A549 (cell line): ENCODE measurements at regions not wholly inside any gene's neighbourhood (a gene's known extent, or its start where the extent isn't known, plus 50 kb on each side); places are given as distances from the start of the nearest gene placed in this dataset.
A peak's percentile ranks its signal among the peaks of the same experiment; 100 is the strongest.

Experiments used
- ATAC-seq, 2 experiments: fragments of 200-7000 bp in 1 of 2; fragments of >200 bp in 1 of 2; cut with Nextera tagmentation in 1 of 2; cut with Tn5 transposase in 1 of 2; 3 replicates each; pipeline versions ENCODE4 v1.8.0 to v1.9.1; 2018 to 2020; ENCODE audit warnings: mild to moderate bottlenecking in 1 of 2, moderate library complexity in 1 of 2
- CTCF ChIA-PET: fragments of 300-600 bp; sonication (Branson Sonifier 250); formaldehyde crosslinking; extraction: SDS; loops from one replicate; lab custom pipeline; 2021; ENCODE audit warnings: antibody characterized with exemption, inconsistent platforms; lab: Yijun Ruan, JAX
- POLR2A ChIA-PET: fragments of 350-600 bp; formaldehyde crosslinking; extraction: SDS; loops from one replicate; lab custom pipeline; 2021; ENCODE audit warnings: antibody characterized with exemption, inconsistent platforms; lab: Yijun Ruan, JAX
- DNase-seq, 2 experiments: peaks; one replicate each; pipeline versions ENCODE4 v3.0.0 to v3.0.0-alpha.2; 2011 to 2016; ENCODE audit warnings: low read depth in 1 of 2, low spot score in 1 of 2
- FAIRE-seq: peaks from 2 replicates; lab custom pipeline; 2011; peaks lifted over from hg19 to GRCh38; lab: Jason Lieb, UNC
- H3K27ac ChIP-seq, 2 experiments: fragments of >200 bp; sonication (Bioruptor Twin); formaldehyde crosslinking; 3 replicates each; pipeline ENCODE4 v1.5.1; 2016 to 2017
- H3K4me1 ChIP-seq: fragments of >200 bp; sonication (Bioruptor Twin); formaldehyde crosslinking; 3 replicates; pipeline ENCODE4 v1.6.1; 2016
- H3K4me2 ChIP-seq: fragments of >200 bp; sonication (Bioruptor Twin); formaldehyde crosslinking; 3 replicates; pipeline ENCODE4 v1.6.1; 2016
- H3K4me3 ChIP-seq: fragments of >200 bp; sonication (Bioruptor Twin); formaldehyde crosslinking; 3 replicates; pipeline ENCODE4 v1.5.1; 2016
- H3K9me3 ChIP-seq: fragments of >200 bp; sonication (Bioruptor Twin); formaldehyde crosslinking; 3 replicates; pipeline ENCODE4 v1.6.1; 2016
- BHLHE40 ChIP-seq: IDR thresholded peaks from 2 replicates; pipeline ENCODE4 v1.6.1; 2012; ENCODE audit warnings: low read depth, low read length, inconsistent platforms
- CBX8 ChIP-seq: fragments of 200-600 bp; sonication (generic); IDR thresholded peaks from 2 replicates; pipeline ENCODE4 v1.6.1; 2016
- CHD4 ChIP-seq: fragments of 200-600 bp; sonication (generic); IDR thresholded peaks from 2 replicates; pipeline ENCODE4 v1.6.1; 2016; ENCODE audit warnings: antibody characterized with exemption, mild to moderate bottlenecking, borderline replicate concordance
- EHMT2 ChIP-seq: fragments of 200-600 bp; sonication (generic); IDR thresholded peaks from 2 replicates; pipeline ENCODE4 v1.6.1; 2016; ENCODE audit warnings: antibody characterized with exemption, low read depth, mild to moderate bottlenecking, moderate library complexity
- GATA3 ChIP-seq: IDR thresholded peaks from 2 replicates; pipeline ENCODE4 v1.6.1; 2012; ENCODE audit warnings: borderline replicate concordance
- HDAC2 ChIP-seq: fragments of 200-600 bp; sonication (generic); IDR thresholded peaks from 2 replicates; pipeline ENCODE4 v1.6.1; 2016
- HEYL ChIP-seq: fragments of 250-450 bp; sonication (Bioruptor Pico); IDR thresholded peaks from 2 replicates; pipeline ENCODE4 v1.8.0; 2021; ENCODE audit warnings: mild to moderate bottlenecking, moderate library complexity
- JUN ChIP-seq, 2 experiments: fragments of >200 bp; sonication (Bioruptor Twin); formaldehyde crosslinking; IDR thresholded peaks; 2 replicates in 1 of 2; 3 replicates in 1 of 2; pipeline ENCODE4 v1.6.1; 2016 to 2017
- JUNB ChIP-seq: fragments of >200 bp; sonication (Bioruptor Twin); formaldehyde crosslinking; IDR thresholded peaks from 2 replicates; pipeline ENCODE4 v1.6.1; 2016
- MAFK ChIP-seq: fragments of 450-650 bp; IDR thresholded peaks from 2 replicates; pipeline ENCODE4 v1.6.1; 2014; ENCODE audit not compliant: partially characterized antibody
- MYC ChIP-seq: IDR thresholded peaks from 2 replicates; pipeline ENCODE4 v1.6.1; 2012; ENCODE audit warnings: mild to moderate bottlenecking, inconsistent platforms, low read length, improper control_type of control experiment, borderline replicate concordance
- NFE2L2 ChIP-seq: fragments of 150-350 bp; conservative IDR thresholded peaks from 2 replicates; pipeline ENCODE4 v1.6.1; 2014; ENCODE audit warnings: low read length
- PBX3 ChIP-seq: IDR thresholded peaks from 2 replicates; pipeline ENCODE4 v1.6.1; 2012
- PHF8 ChIP-seq: fragments of 200-600 bp; sonication (generic); IDR thresholded peaks from 2 replicates; pipeline ENCODE4 v1.6.1; 2016; ENCODE audit warnings: low read depth, mild to moderate bottlenecking, antibody characterized with exemption, moderate library complexity, borderline replicate concordance
- POLR2AphosphoS2 ChIP-seq: conservative IDR thresholded peaks from 2 replicates; pipeline ENCODE4 v1.6.1; 2012; ENCODE audit warnings: low read length, improper control_type of control experiment, inconsistent platforms
- RAD21 ChIP-seq, 2 experiments: fragments of >200 bp in 1 of 2; sonication (Bioruptor Twin) in 1 of 2; formaldehyde crosslinking in 1 of 2; IDR thresholded peaks in 1 of 2; conservative IDR thresholded peaks in 1 of 2; 2 replicates in 1 of 2; 3 replicates in 1 of 2; pipeline ENCODE4 v1.6.1; 2012 to 2018; ENCODE audit warnings: inconsistent platforms in 1 of 2
- RARB ChIP-seq: fragments of 250-450 bp; sonication (Bioruptor Pico); IDR thresholded peaks from 2 replicates; pipeline ENCODE4 v1.8.0; 2021; ENCODE audit warnings: mild to moderate bottlenecking, moderate library complexity
- RFX5 ChIP-seq: fragments of 450-650 bp; IDR thresholded peaks from 2 replicates; pipeline ENCODE4 v1.7.1; 2014; ENCODE audit warnings: antibody characterized with exemption, mild to moderate bottlenecking, moderate library complexity
- RNF2 ChIP-seq: fragments of 200-600 bp; sonication (generic); IDR thresholded peaks from 2 replicates; pipeline ENCODE4 v1.6.1; 2016; ENCODE audit warnings: low read depth, mild to moderate bottlenecking, antibody characterized with exemption, moderate library complexity, borderline replicate concordance
- SMC3 ChIP-seq: fragments of >200 bp; sonication (Bioruptor Twin); formaldehyde crosslinking; IDR thresholded peaks from 3 replicates; pipeline ENCODE4 v1.6.1; 2018; ENCODE audit warnings: inconsistent platforms
- TFCP2L1 ChIP-seq: fragments of 250-450 bp; sonication (Bioruptor Pico); IDR thresholded peaks from 2 replicates; pipeline ENCODE4 v1.5.0; 2021; ENCODE audit warnings: mild to moderate bottlenecking
- TP53 ChIP-seq: fragments of 250-450 bp; sonication (Bioruptor Pico); IDR thresholded peaks from 2 replicates; pipeline ENCODE4 v1.5.0; 2021; ENCODE audit warnings: mild to moderate bottlenecking, moderate library complexity
- ZFP36 ChIP-seq: fragments of 450-650 bp; IDR thresholded peaks from 2 replicates; pipeline ENCODE4 v1.6.1; 2014; ENCODE audit warnings: borderline replicate concordance; ENCODE audit not compliant: partially characterized antibody
- WGBS: methylation state at CpG from one replicate; pipeline ENCODE4 v1.1.6; 2017; ENCODE audit errors: missing lambda C conversion rate; 5-methylcytosine and 5-hydroxymethylcytosine counted together

- FAIRE-seq (no peak), ATAC-seq (peak in 1 of 2 experiments; percentile 42; a peak in 1 of 6 replicates), DNase-seq (no peak)
- Histone ChIP-seq H3K4me3 (no peak overlapping the region), H3K4me2 (no peak overlapping the region), H3K27ac (peak overlapping the region in 1 of 2 experiments; percentile 43; a peak in 1 of 6 replicates), H3K4me1 (no peaks in the 10 kb centered on the region), H3K9me3 (no peaks in the 10 kb centered on the region)
- CTCF ChIA-PET: interaction anchor here (1.0 kb wide), 1 partner anchor 34 kb away, joined by 4 read pairs; no protein-coding TSS in a partner anchor
- peak; percentile 32 for TF ChIP-seq MAFK
- no peak for TF ChIP-seq RAD21 (conservative IDR thresholded peaks at IDR 0.05 in 1 of 2, IDR thresholded peaks at IDR 0.05 in 1 of 2)
- TF ChIP-seq, all 56 proteins: peak for 1
- POLR2A ChIA-PET: no interaction called here
- 82% methylated on average over 12 of the region's 14 CpGs for WGBS
Observed at GRCh38 chr6:37092923-37093727, 76.8 kb upstream of the PIM1 start.

- H3K4me3 ChIP-seq: no peak overlapping the region
- no peak for ATAC-seq
- H3K9me3 ChIP-seq: no peaks in the 10 kb centered on the region
- H3K27ac ChIP-seq: 0 out of 6 replicates have a peak overlapping the region, but pooled peaks of 1 of the 2 experiments have one; percentile 43
- TF ChIP-seq JUNB (no peak), RFX5 (no peak), CHD4 (no peak), ZFP36 (no peak), GATA3 (no peak), PHF8 (no peak)
- TF ChIP-seq, all 56 proteins: peak for 0
- FAIRE-seq: no peak
- ChIA-PET CTCF (interaction anchor here (1.0 kb wide), 1 partner anchor 35 kb away, joined by 4 read pairs; no protein-coding TSS in a partner anchor), POLR2A (no interaction called here)
- DNase-seq: no peak
- H3K4me2 ChIP-seq: no peak overlapping the region
- WGBS: 85% methylated on average over 6 of the region's 6 CpGs
- H3K4me1 ChIP-seq: no peaks in the 10 kb centered on the region
Observed at GRCh38 chr6:37093728-37094069, 76.3 kb upstream of the PIM1 start.

GRCh38 chr6:37095997-37096396 is 74.0 kb upstream of the PIM1 start:
- no peak for ATAC-seq
- no peak for DNase-seq
- WGBS: 90% methylated on average over 1 of the region's 1 CpG
- H3K4me3 ChIP-seq: no peak overlapping the region
- H3K4me2 ChIP-seq: no peak overlapping the region
- H3K27ac ChIP-seq: no peak overlapping the region; a peak in 1 of 6 replicates
- POLR2A ChIA-PET: no interaction called here
- CTCF ChIA-PET: interaction anchor here (0.6 to 1.9 kb wide), 5 partner anchors 12 to 50 kb away, joined by 3 to 5 read pairs (median 3); no protein-coding TSS in a partner anchor
- peaks cover 9% of the 10 kb centered on the region for H3K4me1 ChIP-seq
- no peaks in the 10 kb centered on the region for H3K9me3 ChIP-seq
- no peak for FAIRE-seq
- TF ChIP-seq EHMT2 (no peak), RARB (CRISPR knock-in tag) (no peak), SMC3 (no peak), HEYL (CRISPR knock-in tag) (no peak), NFE2L2 (no peak), TFCP2L1 (CRISPR knock-in tag) (no peak), MAFK (no peak), MYC (no peak), PBX3 (no peak), JUN (IDR thresholded peaks at IDR 0.05) (no peak), BHLHE40 (no peak), POLR2AphosphoS2 (no peak)

- 72% methylated on average over 4 of the region's 4 CpGs for WGBS
- no peak for TF ChIP-seq CBX8
- TF ChIP-seq TP53 (CRISPR knock-in tag): no peak
- TF ChIP-seq RNF2: no peak
- peak; percentile 45 for TF ChIP-seq MAFK
- TF ChIP-seq HDAC2: no peak
- CTCF ChIA-PET: interaction anchor here (1.9 kb wide), 1 partner anchor 38 kb away, joined by 5 read pairs; no protein-coding TSS in a partner anchor
- no peak for DNase-seq
- Histone ChIP-seq H3K4me3 (no peak overlapping the region), H3K27ac (no peak overlapping the region), H3K4me2 (no peak overlapping the region), H3K4me1 (peaks cover 21% of the 10 kb centered on the region), H3K9me3 (no peaks in the 10 kb centered on the region)
- no peak for ATAC-seq
- no peak for FAIRE-seq
- POLR2A ChIA-PET: no interaction called here
Observed at GRCh38 chr6:37097335-37097734, 72.6 kb upstream of the PIM1 start.
